ENCODE measurements at regions not wholly inside any gene's neighbourhood (a gene's known extent, or its start where the extent isn't known, plus 50 kb on each side); places are given as distances from the start of the nearest gene placed in this dataset.

- TF ChIP-seq CTCF (conservative IDR thresholded peaks at IDR 0.05; ENCODE audit: low read depth, low read length) (no peak), EZH2 (IDR thresholded peaks at IDR 0.05; ENCODE audit: borderline replicate concordance, low read depth, low read length, poor library complexity, severe bottlenecking) (no peak)
These were observed 659.4 kb upstream of the FZD8 start for GRCh38 chr10:36301539-36301938.

Data from A673 (cell line).